Limb (tissue), 2 donors: ENCODE measurements at regions not wholly inside any gene's neighbourhood (a gene's known extent, or its start where the extent isn't known, plus 50 kb on each side); places are given as distances from the start of the nearest gene placed in this dataset.
"Not testable (repeated sequence)": the region's sequence is repeated elsewhere in the genome, so short reads cannot be mapped to it uniquely, and the experiment has no call there.

Experiments
- DNase-seq, 2 donors: peaks; one replicate each; pipeline ENCODE4 v3.0.0-alpha.2; 2016; ENCODE audit errors: extremely low spot score in 2 of 2

DNA sequence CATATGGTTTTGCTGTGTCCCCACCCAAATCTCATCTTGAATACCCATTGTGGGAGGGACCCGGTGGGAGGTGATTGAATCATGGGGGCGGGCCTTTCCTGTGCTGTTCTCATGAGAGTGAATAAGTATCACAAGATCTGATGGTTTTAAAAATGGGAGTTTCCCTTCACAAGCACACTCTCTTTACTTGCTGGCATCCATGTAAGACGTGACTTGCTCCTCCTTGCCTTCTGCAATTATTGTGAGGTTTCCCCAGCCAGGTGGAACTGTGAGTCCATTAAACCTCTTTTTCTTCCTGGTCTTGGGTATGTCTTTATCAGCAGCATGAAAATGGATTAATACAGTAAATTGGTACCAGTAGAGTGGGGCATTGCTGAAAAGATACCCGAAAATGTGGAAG, 627.8 kb downstream of the RFPL4B start:
- DNase-seq = not testable (repeated sequence)

DNA sequence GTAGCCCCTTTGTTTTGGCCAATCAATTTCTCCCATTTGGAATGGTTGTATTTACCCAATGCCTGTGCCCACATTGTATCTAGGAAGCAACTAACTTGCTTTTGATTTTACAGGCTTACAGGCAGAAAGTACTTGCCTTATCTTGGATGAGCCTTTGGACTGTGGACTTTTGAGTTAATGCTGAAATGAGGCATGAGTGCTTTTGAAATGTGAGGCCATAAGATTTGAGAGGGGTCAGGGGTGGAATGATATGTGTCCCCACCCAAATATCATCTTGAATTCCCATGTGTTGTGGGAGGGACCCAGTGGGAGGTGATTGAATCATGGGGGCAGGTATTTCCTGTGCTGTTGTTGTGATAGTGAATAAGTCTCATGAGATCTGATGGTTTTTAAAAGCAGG, 629.4 kb downstream of the RFPL4B start:
- DNase-seq = not testable (repeated sequence)

GRCh38 chr6:112979830-112980229, 632.7 kb downstream of the RFPL4B start:
- DNase-seq = no peak

- DNase-seq = no peak
These were observed 633.5 kb downstream of the RFPL4B start for GRCh38 chr6:112980676-112981075.

GRCh38 chr6:112983713-112984261, 636.7 kb downstream of the RFPL4B start:
- DNase-seq = no peak

- no peak for DNase-seq
These were observed 637.8 kb downstream of the RFPL4B start for GRCh38 chr6:112984899-112985298.

GRCh38 chr6:112986321-112986720, 639.2 kb downstream of the RFPL4B start:
- no peak for DNase-seq

DNA sequence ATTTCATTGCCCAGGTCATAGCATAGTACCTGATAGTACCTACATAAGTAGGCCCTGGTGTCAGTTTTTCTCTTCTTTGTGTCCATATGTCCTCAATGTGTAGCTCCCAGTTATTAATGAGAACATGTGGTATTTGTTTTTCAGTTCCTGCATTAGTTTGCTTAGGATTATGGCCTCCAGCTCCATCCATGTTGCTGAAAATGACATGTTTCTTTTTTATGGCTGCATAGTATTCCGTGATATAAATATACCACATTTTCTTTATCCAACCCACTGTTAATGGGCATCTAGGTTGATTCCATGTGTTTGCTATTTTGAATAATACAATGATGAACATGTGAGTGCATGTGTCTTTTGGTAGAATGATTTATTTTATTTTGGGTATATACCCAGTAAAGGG, 641.6 kb downstream of the RFPL4B start:
- DNase-seq = no peak

DNA sequence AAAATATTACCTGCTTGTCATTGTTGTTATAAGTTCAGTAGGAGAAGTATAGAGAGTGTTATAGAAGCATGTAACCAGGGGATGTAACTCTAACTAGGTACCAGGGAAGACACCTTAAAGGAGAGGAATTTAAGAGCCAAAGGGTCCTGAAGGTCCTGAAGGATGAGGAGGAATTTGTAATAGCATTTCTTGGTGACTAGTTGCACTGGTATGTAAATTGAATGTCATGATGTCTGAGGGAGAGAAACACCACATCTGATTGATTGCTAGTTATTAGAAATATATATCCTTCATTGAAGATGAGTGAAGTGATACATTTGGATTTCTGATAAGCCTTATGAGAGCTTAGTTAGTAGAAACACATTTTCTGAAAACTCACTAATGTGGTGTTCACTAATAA, 643.8 kb downstream of the RFPL4B start:
- DNase-seq = no peak

GRCh38 chr6:112991912-112992311, 644.8 kb downstream of the RFPL4B start:
- no peak for DNase-seq

- peak in 1 of 2 donors; percentile 54 for DNase-seq
These were observed 650.4 kb downstream of the RFPL4B start for GRCh38 chr6:112997421-112998085.

- no peak for DNase-seq
These were observed 656.9 kb downstream of the RFPL4B start for GRCh38 chr6:113004054-113004453.

GRCh38 chr6:113004470-113005270, 657.5 kb downstream of the RFPL4B start:
- no peak for DNase-seq

DNA sequence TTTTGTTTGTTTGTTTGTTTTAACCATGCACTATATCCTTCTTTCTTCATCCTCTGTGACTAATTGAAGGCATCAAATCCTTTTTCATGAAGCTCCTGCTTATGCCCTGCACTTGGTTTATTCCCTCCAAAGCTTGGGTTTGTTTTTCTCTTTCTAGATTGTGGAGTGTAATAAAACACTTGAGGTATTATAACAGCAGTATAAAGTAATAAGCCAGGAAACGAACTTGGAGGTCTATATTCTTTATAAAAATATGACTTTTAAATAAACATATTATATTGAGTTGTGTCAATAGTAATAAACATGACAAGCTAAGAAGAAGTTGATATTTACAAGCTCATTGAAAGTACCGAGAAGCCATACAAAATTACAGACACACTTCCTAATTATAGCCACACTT, 659.4 kb downstream of the RFPL4B start:
- no peak for DNase-seq

- no peak for DNase-seq
These were observed 662.6 kb downstream of the RFPL4B start for GRCh38 chr6:113009682-113010081.

DNA sequence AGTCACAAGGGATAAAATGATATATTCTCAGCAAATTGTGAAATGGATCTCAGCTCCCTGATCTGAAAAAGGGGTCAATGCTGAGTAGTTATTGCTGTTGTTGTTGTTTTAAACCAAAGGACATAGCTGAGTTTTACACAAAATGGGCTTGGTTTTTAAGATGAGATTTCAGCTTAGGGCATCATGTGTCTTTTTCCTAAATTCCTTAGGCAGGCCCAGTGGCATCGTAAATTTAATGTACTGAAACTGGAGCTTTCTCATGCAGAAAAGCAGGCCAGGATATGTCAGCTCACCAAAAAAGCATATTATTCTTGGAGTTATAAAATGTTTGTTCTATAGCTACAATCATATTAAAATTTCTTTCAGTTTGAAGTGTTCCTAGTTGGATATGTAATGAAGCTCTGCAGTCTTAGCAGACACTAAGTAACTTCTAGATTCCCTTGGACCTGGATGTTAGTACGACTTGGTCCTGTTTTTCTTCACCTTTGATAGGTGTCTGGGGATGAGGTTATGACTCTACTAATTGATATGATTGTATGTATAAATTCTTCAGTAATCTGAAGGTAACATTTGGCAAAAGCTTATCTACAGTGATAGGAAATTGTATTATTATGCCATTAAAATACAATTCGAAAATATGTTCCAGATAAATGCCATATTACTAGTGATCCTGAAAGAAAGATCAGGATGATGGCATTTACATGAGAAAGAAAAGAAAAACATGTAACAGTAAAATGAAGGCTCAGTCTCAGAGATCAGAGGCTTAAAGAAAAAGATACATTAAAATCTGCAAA, 663.3 kb downstream of the RFPL4B start:
- no peak for DNase-seq

GRCh38 chr6:113011389-113011788, 664.3 kb downstream of the RFPL4B start:
- DNase-seq = no peak

DNA sequence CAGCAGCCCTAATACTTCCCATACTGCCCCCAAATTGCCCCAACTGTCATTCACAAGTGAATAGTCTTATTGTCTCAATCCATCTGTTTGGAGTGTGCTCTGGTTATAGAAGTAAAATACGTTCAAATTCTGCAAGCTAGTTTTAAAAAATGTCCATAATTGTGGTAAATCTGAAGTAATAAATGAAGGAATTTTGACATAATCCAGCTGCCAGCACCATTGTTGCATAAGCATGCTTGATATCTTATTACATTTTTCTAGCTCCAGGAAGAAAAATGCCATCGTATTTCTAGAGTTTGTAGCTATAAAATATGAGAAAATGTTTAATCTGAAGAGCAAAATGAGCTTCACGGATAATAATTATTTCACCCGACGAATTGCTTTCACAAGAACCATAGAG, 664.7 kb downstream of the RFPL4B start:
- DNase-seq = no peak

GRCh38 chr6:113015249-113015648, 668.1 kb downstream of the RFPL4B start:
- DNase-seq = no peak

DNA sequence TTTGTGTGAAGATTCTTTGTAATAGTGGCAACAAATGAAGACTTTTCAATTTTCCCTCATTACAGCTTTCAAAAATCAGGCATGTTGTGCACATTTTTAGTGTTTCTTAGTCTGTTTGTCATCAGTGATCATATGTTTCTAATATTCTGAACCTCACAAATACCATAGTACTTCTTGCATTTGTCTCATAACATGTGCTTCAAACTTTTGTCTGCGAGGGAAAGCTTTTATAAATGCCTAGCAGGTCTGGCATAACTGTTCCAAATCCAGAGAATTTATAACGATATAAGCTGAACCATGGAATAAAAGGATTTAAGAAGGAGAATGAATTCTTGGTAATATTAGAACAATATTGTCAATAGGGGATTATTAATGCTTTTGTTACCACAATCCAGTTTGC, 670.2 kb downstream of the RFPL4B start:
- no peak for DNase-seq

DNA sequence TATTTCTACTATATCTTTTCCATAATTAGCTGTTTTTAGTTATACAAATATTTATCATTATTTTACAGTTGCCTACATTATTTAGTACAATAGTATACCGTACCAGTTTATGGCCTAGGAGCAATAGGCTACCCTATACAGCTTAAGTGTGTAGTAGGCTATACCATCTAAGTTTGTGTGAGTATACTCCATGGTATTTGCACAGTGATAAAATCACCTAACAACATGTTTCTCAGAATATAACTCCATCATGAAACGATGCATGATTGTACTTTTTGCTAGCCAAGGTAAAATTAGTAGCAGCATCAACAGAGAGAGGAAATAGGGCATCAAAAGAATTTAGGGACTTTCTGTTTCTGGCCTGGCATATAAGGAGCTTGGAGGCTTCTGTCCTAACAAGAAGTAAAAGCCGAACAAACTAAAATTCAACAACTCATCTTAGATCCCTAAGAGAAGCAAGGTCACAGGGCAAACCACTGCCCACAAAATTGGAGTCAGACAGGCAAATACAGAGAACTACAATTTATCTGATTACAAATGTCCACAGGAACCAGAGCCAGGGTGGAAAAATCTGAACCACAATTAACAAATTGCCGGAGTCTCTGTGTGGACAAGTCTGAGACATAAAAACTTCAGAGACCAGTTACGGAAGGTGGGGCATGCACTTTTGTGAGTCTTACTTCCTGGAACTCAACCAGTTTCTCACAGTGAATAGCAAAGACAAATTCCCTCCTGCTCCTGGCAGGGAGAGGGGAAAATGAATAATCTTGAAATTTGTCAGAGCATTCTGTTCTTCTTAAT, 671.4 kb downstream of the RFPL4B start:
- no peak for DNase-seq
